LNCaP clone FGC (cell line): ENCODE measurements at regions not wholly inside any gene's neighbourhood (a gene's known extent, or its start where the extent isn't known, plus 50 kb on each side); places are given as distances from the start of the nearest gene placed in this dataset.
"Not testable (repeated sequence)": the region's sequence is repeated elsewhere in the genome, so short reads cannot be mapped to it uniquely, and the experiment has no call there.

Experiments used
- DNase-seq: peaks from one replicate; pipeline ENCODE4 v3.0.0-alpha.2; 2011; ENCODE audit warnings: low read depth
- H3K4me3 ChIP-seq: 2 replicates; pipeline ENCODE4 v1.5.1; 2011; ENCODE audit warnings: mild to moderate bottlenecking, low read depth, low read length, control low read depth
- TF ChIP-seq, protein P1 (sequence below): IDR thresholded peaks from 2 replicates; pipeline ENCODE4 v1.5.1; 2012; ENCODE audit warnings: mild to moderate bottlenecking; ENCODE audit not compliant: control insufficient read depth, insufficient read depth; ENCODE audit errors: extremely low read depth

- DNase-seq, result no peak
- H3K4me3 ChIP-seq, result no peak overlapping the region
- TF ChIP-seq, protein P1, sequence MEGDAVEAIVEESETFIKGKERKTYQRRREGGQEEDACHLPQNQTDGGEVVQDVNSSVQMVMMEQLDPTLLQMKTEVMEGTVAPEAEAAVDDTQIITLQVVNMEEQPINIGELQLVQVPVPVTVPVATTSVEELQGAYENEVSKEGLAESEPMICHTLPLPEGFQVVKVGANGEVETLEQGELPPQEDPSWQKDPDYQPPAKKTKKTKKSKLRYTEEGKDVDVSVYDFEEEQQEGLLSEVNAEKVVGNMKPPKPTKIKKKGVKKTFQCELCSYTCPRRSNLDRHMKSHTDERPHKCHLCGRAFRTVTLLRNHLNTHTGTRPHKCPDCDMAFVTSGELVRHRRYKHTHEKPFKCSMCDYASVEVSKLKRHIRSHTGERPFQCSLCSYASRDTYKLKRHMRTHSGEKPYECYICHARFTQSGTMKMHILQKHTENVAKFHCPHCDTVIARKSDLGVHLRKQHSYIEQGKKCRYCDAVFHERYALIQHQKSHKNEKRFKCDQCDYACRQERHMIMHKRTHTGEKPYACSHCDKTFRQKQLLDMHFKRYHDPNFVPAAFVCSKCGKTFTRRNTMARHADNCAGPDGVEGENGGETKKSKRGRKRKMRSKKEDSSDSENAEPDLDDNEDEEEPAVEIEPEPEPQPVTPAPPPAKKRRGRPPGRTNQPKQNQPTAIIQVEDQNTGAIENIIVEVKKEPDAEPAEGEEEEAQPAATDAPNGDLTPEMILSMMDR, result no peak
These were observed 755.9 kb upstream of the MEF2C start for GRCh38 chr5:89638871-89639270.

DNA sequence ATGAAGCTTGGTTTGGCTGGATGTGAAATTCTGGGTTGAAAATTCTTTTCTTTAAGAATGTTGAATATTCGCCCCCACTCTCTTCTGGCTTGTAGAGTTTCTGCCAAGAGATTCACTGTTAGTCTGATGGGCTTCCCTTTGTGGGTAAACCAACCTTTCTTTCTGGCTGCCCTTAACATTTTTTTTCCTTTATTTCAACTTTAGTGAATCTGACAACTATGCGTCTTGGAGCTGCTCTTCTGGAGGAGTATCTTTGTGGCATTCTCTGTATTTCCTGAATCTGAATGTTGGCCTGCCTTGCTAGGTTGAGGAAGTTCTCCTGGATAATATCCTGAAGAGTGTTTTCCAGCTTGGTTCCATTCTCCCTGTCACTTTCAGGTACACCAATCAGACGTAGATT, 751.2 kb upstream of the MEF2C start:
- not testable (repeated sequence) for H3K4me3 ChIP-seq, DNase-seq

- not testable (repeated sequence) for H3K4me3 ChIP-seq, DNase-seq
These were observed 747.1 kb upstream of the MEF2C start for GRCh38 chr5:89630064-89630463.

DNA sequence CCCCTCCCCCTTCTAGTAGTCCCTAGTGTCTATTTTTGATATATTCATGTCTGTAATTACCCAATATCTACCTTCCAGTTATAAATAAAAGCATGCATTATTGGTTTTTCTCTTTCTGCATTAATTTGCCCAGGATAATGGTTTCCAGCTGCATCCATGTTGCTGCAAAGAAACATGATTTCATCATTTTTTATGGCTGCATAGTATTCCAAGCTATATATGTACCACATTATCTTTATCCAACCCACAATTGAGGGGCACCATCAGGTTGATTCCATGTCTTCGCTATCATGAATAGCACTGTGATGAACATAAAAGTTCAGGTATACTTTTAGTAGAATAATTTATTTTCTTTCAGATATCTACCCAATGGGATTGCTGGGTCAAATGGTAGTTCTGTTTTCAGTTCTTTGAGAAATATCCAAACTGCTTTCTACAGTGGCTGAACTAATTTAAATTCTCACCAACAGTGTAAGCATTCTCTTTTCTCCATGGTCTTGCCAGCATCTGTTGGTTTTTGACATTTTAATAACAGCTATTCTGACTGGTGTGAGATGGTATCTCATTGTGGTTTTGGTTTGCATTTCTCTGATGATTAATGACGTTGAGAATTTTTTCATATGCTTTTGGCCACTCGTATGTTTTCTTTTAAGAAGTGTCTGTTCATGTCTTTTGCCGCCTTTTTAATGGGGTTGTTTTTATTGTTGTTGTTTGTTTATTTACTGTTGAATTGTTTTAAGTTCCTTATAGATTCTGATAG, 746.1 kb upstream of the MEF2C start:
- no peak overlapping the region for H3K4me3 ChIP-seq
- TF ChIP-seq, protein P1, result no peak
- DNase-seq, result no peak

GRCh38 chr5:89615839-89616518, 733.0 kb upstream of the MEF2C start:
- no peak for DNase-seq
- TF ChIP-seq, protein P1, result no peak

GRCh38 chr5:89613222-89613956, 730.4 kb upstream of the MEF2C start:
- DNase-seq, result no peak
- H3K4me3 ChIP-seq, result no peak overlapping the region
- TF ChIP-seq, protein P1, result no peak

More at GRCh38 chr5:89615839-89616518, 733.0 kb upstream of the MEF2C start:
- H3K4me3 ChIP-seq, result no peak overlapping the region

- no peak for DNase-seq
- H3K4me3 ChIP-seq, result no peak overlapping the region
- TF ChIP-seq, protein P1, result no peak
These were observed 724.1 kb upstream of the MEF2C start for GRCh38 chr5:89606939-89607534.
